OCI-LY3 (cell line): ENCODE measurements at regions not wholly inside any gene's neighbourhood (a gene's known extent, or its start where the extent isn't known, plus 50 kb on each side); places are given as distances from the start of the nearest gene placed in this dataset.

ENCODE experiments used
- H2AFZ ChIP-seq: fragments of 200-600, 300-600 bp; shearing (Covaris generic); 2 replicates; pipeline ENCODE4 v1.6.0; 2014; ENCODE audit warnings: antibody characterized with exemption, low read depth, low read length
- H3K27ac ChIP-seq: fragments of 200-600, 300-600 bp; sonication (generic); 2 replicates; pipeline ENCODE4 v1.5.1; 2014; ENCODE audit warnings: mild to moderate bottlenecking, low read length, moderate library complexity, mixed read lengths
- H3K27me3 ChIP-seq: fragments of 200-600, 300-600 bp; sonication (generic); 2 replicates; pipeline ENCODE4 v1.6.1; 2014; ENCODE audit warnings: low read depth, low read length, mixed read lengths
- H3K36me3 ChIP-seq: fragments of 200-600, 300-600 bp; sonication (generic); replicated peaks from 2 replicates; pipeline ENCODE3; 2014; ENCODE audit warnings: low read depth, low read length, mixed read lengths
- H3K4me1 ChIP-seq: fragments of 300-600, 200-600 bp; sonication (generic); 2 replicates; pipeline ENCODE4 v1.6.1; 2014; ENCODE audit warnings: low read length, mixed read lengths
- H3K4me2 ChIP-seq: fragments of 200-600, 300-600 bp; sonication (generic); 2 replicates; pipeline ENCODE4 v1.6.1; 2014; ENCODE audit warnings: low read length, mixed read lengths
- H3K4me3 ChIP-seq: fragments of 300-600, 200-600 bp; sonication (generic); 2 replicates; pipeline ENCODE4 v1.5.1; 2014; ENCODE audit warnings: antibody characterized with exemption, mild to moderate bottlenecking, low read length, moderate library complexity
- H3K79me2 ChIP-seq: fragments of 300-600, 200-600 bp; shearing (Covaris generic); 2 replicates; pipeline ENCODE4 v1.6.1; 2014; ENCODE audit warnings: mild to moderate bottlenecking, low read length, mixed read lengths
- H3K9ac ChIP-seq: fragments of 300-600, 200-600 bp; shearing (Covaris generic); 2 replicates; pipeline ENCODE4 v1.6.0; 2014; ENCODE audit warnings: mild to moderate bottlenecking, low read length, moderate library complexity
- H3K9me3 ChIP-seq: fragments of 200-600, 300-600 bp; shearing (Covaris generic); 2 replicates; pipeline ENCODE4 v1.6.1; 2014; ENCODE audit warnings: low read length, mixed read lengths; ENCODE audit not compliant: insufficient read depth
- H4K20me1 ChIP-seq: fragments of 200-600, 300-600 bp; sonication (generic); 2 replicates; pipeline ENCODE4 v1.6.1; 2016; ENCODE audit warnings: low read length, mixed read lengths; ENCODE audit not compliant: insufficient read depth
- CTCF ChIP-seq: fragments of 200-600, 300-600 bp; sonication (generic); IDR thresholded peaks from 2 replicates; pipeline ENCODE4 v1.5.1; 2014; ENCODE audit warnings: antibody characterized with exemption, low read length, low read depth
- EZH2phosphoT487 ChIP-seq: fragments of 200-600 bp; shearing (Covaris generic); IDR thresholded peaks from 2 replicates; pipeline ENCODE4 v1.6.1; 2018; ENCODE audit warnings: antibody characterized with exemption, mixed run types, low read depth

- Histone ChIP-seq H3K79me2 (no peaks in the 10 kb centered on the region), H2AFZ (no peak overlapping the region), H3K9me3 (no peaks in the 10 kb centered on the region), H3K4me1 (no peaks in the 10 kb centered on the region), H3K4me2 (no peak overlapping the region), H3K27me3 (no peaks in the 10 kb centered on the region), H3K27ac (no peak overlapping the region), H4K20me1 (no peaks in the 10 kb centered on the region), H3K36me3 (no peaks in the 10 kb centered on the region), H3K4me3 (no peak overlapping the region), H3K9ac (no peak overlapping the region)
- TF ChIP-seq CTCF (no peak), EZH2phosphoT487 (no peak)
Observed at GRCh38 chr13:107190065-107190464, 622.1 kb upstream of the ARGLU1 start.

- Histone ChIP-seq H3K4me1 (no peaks in the 10 kb centered on the region), H4K20me1 (no peaks in the 10 kb centered on the region), H2AFZ (no peak overlapping the region), H3K79me2 (no peaks in the 10 kb centered on the region), H3K4me2 (no peak overlapping the region), H3K9me3 (no peaks in the 10 kb centered on the region), H3K36me3 (no peaks in the 10 kb centered on the region), H3K27me3 (no peaks in the 10 kb centered on the region), H3K27ac (no peak overlapping the region), H3K4me3 (no peak overlapping the region), H3K9ac (no peak overlapping the region)
- TF ChIP-seq EZH2phosphoT487, result no peak
- TF ChIP-seq CTCF, result no peak
Observed at GRCh38 chr13:107185889-107186288, 618.0 kb upstream of the ARGLU1 start.

- no peaks in the 10 kb centered on the region for H3K27me3 ChIP-seq
- no peak for TF ChIP-seq EZH2phosphoT487
- TF ChIP-seq CTCF, result no peak
- no peak overlapping the region for H3K4me3 ChIP-seq
- no peak overlapping the region for H3K27ac ChIP-seq
- H3K9me3 ChIP-seq, result 0 out of 2 replicates have a peak, but pooled peaks cover 3% of the 10 kb centered on the region
- no peak overlapping the region for H3K4me2 ChIP-seq
- H3K4me1 ChIP-seq, result no peaks in the 10 kb centered on the region
- no peaks in the 10 kb centered on the region for H4K20me1 ChIP-seq
- no peak overlapping the region; the same call in 1 of the 2 replicates for H2AFZ ChIP-seq
- H3K36me3 ChIP-seq, result no peaks in the 10 kb centered on the region
- no peak overlapping the region for H3K9ac ChIP-seq
- no peaks in the 10 kb centered on the region for H3K79me2 ChIP-seq
Observed at GRCh38 chr13:107170270-107170931, 602.5 kb upstream of the ARGLU1 start.

- Histone ChIP-seq H3K9ac (no peak overlapping the region), H3K36me3 (no peaks in the 10 kb centered on the region), H2AFZ (no peak overlapping the region), H3K27ac (no peak overlapping the region), H3K4me3 (no peak overlapping the region), H3K9me3 (no peaks in the 10 kb centered on the region), H3K4me2 (no peak overlapping the region), H3K27me3 (no peaks in the 10 kb centered on the region), H3K79me2 (no peaks in the 10 kb centered on the region), H3K4me1 (no peaks in the 10 kb centered on the region), H4K20me1 (no peaks in the 10 kb centered on the region)
- TF ChIP-seq EZH2phosphoT487 (no peak), CTCF (no peak)
Observed at GRCh38 chr13:107157271-107157670, 589.3 kb upstream of the ARGLU1 start.
